ENCODE measurements at regions not wholly inside any gene's neighbourhood (a gene's known extent, or its start where the extent isn't known, plus 50 kb on each side); places are given as distances from the start of the nearest gene placed in this dataset.
A peak's percentile ranks its signal among the peaks of the same experiment; 100 is the strongest.

- no peak for TF ChIP-seq TIGD3 (CRISPR knock-in tag; IDR thresholded peaks at IDR 0.05; ENCODE audit: borderline replicate concordance)
- TF ChIP-seq ZBTB14 (CRISPR knock-in tag; IDR thresholded peaks at IDR 0.05): no peak
- no peak for TF ChIP-seq BRCA1 (CRISPR knock-in tag; IDR thresholded peaks at IDR 0.05)
- TF ChIP-seq EEA1 (CRISPR knock-in tag; IDR thresholded peaks at IDR 0.05; ENCODE audit: borderline replicate concordance): no peak
- peak; percentile 28 for TF ChIP-seq SKI (IDR thresholded peaks at IDR 0.05; ENCODE audit: partially characterized antibody)
- no peak for TF ChIP-seq HMGA1 (CRISPR knock-in tag; conservative IDR thresholded peaks at IDR 0.05)
- TF ChIP-seq PRPF4 (IDR thresholded peaks at IDR 0.05; ENCODE audit: low read depth, low read length, poor library complexity, severe bottlenecking): no peak
- TF ChIP-seq SNAPC5 (CRISPR knock-in tag; IDR thresholded peaks at IDR 0.05; ENCODE audit: borderline replicate concordance): no peak
- TF ChIP-seq TCF7 (IDR thresholded peaks at IDR 0.05; ENCODE audit: low read depth): peak; percentile 68
- 0 out of 2 replicates have a peak, but pooled peaks have one; percentile 24 for TF ChIP-seq SKIL (CRISPR knock-in tag; IDR thresholded peaks at IDR 0.05; ENCODE audit: borderline replicate concordance)
- no peak for TF ChIP-seq CHD4 (IDR thresholded peaks at IDR 0.05; ENCODE audit: borderline replicate concordance, low read length)
- TF ChIP-seq ZNF484 (CRISPR knock-in tag; IDR thresholded peaks at IDR 0.05; ENCODE audit: borderline replicate concordance, low read depth): no peak
- no peak for TF ChIP-seq AFF4 (CRISPR knock-in tag; IDR thresholded peaks at IDR 0.05)
- TF ChIP-seq ZNF331 (CRISPR knock-in tag; IDR thresholded peaks at IDR 0.05): no peak
- TF ChIP-seq ZNF660 (CRISPR knock-in tag; IDR thresholded peaks at IDR 0.05; ENCODE audit: borderline replicate concordance, low read depth): no peak
- TF ChIP-seq SRSF9 (IDR thresholded peaks at IDR 0.05; ENCODE audit: borderline replicate concordance, insufficient read depth, low read depth, low read length, poor library complexity, severe bottlenecking): no peak
- no peak for TF ChIP-seq EZH2 (conservative IDR thresholded peaks at IDR 0.05; ENCODE audit: low read depth, low read length)
- TF ChIP-seq PREB (CRISPR knock-in tag; IDR thresholded peaks at IDR 0.05): no peak
- no peak for TF ChIP-seq ZFY (CRISPR knock-in tag; IDR thresholded peaks at IDR 0.05)
Observed at GRCh38 chr18:23386317-23386716, 66.8 kb upstream of the RIOK3 start (continued).
